OCI-LY3 (cell line): ENCODE measurements at regions not wholly inside any gene's neighbourhood (a gene's known extent, or its start where the extent isn't known, plus 50 kb on each side); places are given as distances from the start of the nearest gene placed in this dataset.

Source experiments
- CTCF ChIP-seq: fragments of 200-600, 300-600 bp; sonication (generic); IDR thresholded peaks from 2 replicates; pipeline ENCODE4 v1.5.1; 2014; ENCODE audit warnings: antibody characterized with exemption, low read length, low read depth
- EZH2phosphoT487 ChIP-seq: fragments of 200-600 bp; shearing (Covaris generic); IDR thresholded peaks from 2 replicates; pipeline ENCODE4 v1.6.1; 2018; ENCODE audit warnings: antibody characterized with exemption, mixed run types, low read depth

GRCh38 chr18:28801876-28802275 is 624.9 kb upstream of the CDH2 start:
- TF ChIP-seq EZH2phosphoT487 (no peak), CTCF (no peak)
